H1 (cell line): ENCODE measurements at regions not wholly inside any gene's neighbourhood (a gene's known extent, or its start where the extent isn't known, plus 50 kb on each side); places are given as distances from the start of the nearest gene placed in this dataset.

ENCODE experiments used
- NRF1 ChIP-seq: IDR thresholded peaks from 2 replicates; pipeline ENCODE4 v1.6.1; 2011; ENCODE audit warnings: mild to moderate bottlenecking, low read depth, low read length, improper control_type of control experiment
- POU5F1 ChIP-seq: IDR thresholded peaks from 2 replicates; pipeline ENCODE4 v1.6.1; 2011; ENCODE audit warnings: low read depth, mild to moderate bottlenecking, low read length, moderate library complexity
- RNF2 ChIP-seq: fragments of 200-900, 300-1000 bp; sonication (generic); IDR thresholded peaks from 2 replicates; pipeline ENCODE4 v1.7.1; 2016; ENCODE audit warnings: borderline replicate concordance, low read depth, mild to moderate bottlenecking, antibody characterized with exemption, low read length; ENCODE audit not compliant: poor library complexity, severe bottlenecking; ENCODE audit errors: missing control alignments

- TF ChIP-seq POU5F1 (no peak), RNF2 (no peak), NRF1 (no peak)
These were observed 425.1 kb downstream of the SETD4 start (continued) for GRCh38 chr21:35635261-35635660.
